HCT116 (cell line): ENCODE measurements at regions not wholly inside any gene's neighbourhood (a gene's known extent, or its start where the extent isn't known, plus 50 kb on each side); places are given as distances from the start of the nearest gene placed in this dataset.

ENCODE experiments used
- ATAC-seq: fragments of 200-7000 bp; cut with Tn5 transposase; 2 replicates; pipeline ENCODE4 v1.9.1; 2020; ENCODE audit warnings: mild to moderate bottlenecking, moderate library complexity
- BruUV-seq: library from RNA; stranded (reverse); fragments of 400-500 nt; replicated peaks from 2 replicates; lab custom pipeline; 2021; lab: Mats Ljungman, UMichigan
- CTCF ChIA-PET: fragments of 300-600 bp; sonication (Branson Sonifier 250); formaldehyde crosslinking; loops from one replicate; lab custom pipeline; 2021; ENCODE audit warnings: antibody characterized with exemption; lab: Charles Lee
- POLR2A ChIA-PET: fragments of 300-600, 350-600 bp; sonication (Branson Sonifier 250); formaldehyde crosslinking; loops from one replicate; lab custom pipeline; 2021; ENCODE audit warnings: antibody characterized with exemption; lab: Charles Lee
- RAD21 ChIA-PET, 2 experiments: fragments of 300-600 bp; sonication (Branson Sonifier 250); formaldehyde crosslinking; loops; one replicate each; lab custom pipeline; 2023; ENCODE audit warnings: low total read pairs in 2 of 2; ENCODE audit not compliant: uncharacterized antibody in 2 of 2, unreplicated experiment in 2 of 2, low non-redundant PET in 1 of 2; lab: Charles Lee
- DNase-seq: peaks from one replicate; pipeline ENCODE4 v3.0.0-alpha.2; 2010; ENCODE audit warnings: low read depth, low spot score
- H2AFZ ChIP-seq: fragments of 200-600 bp; shearing (Covaris generic), sonication (generic); 2 replicates; pipeline ENCODE4 v1.6.1; 2017; ENCODE audit warnings: low read depth, mixed run types, mixed read lengths, antibody characterized with exemption, low read length; ENCODE audit not compliant: poor library complexity, severe bottlenecking
- H3K27ac ChIP-seq: 2 replicates; pipeline ENCODE4 v1.5.1; 2012; ENCODE audit warnings: low read depth, low read length
- H3K27me3 ChIP-seq: fragments of 200-600 bp; sonication (generic); 2 replicates; pipeline ENCODE4 v1.6.1; 2016; ENCODE audit warnings: mixed run types, low read length, mixed read lengths; ENCODE audit not compliant: insufficient read depth
- H3K36me3 ChIP-seq, 2 experiments: fragments of 200-500 bp in 1 of 2; fragments of 200-600 bp in 1 of 2; sonication (Bioruptor generic) in 1 of 2; sonication (generic) in 1 of 2; 2 replicates each; pipeline versions ENCODE4 v1.5.1 to v1.6.1; 2014 to 2016; ENCODE audit warnings: low read length in 2 of 2, inconsistent platforms in 1 of 2, mixed read lengths in 1 of 2, mixed run types in 1 of 2; ENCODE audit not compliant: insufficient read depth in 2 of 2, control insufficient read depth in 1 of 2
- H3K4me1 ChIP-seq, 2 experiments: fragments of 200-600 bp in 1 of 2; sonication (generic) in 1 of 2; 2 replicates each; pipeline versions ENCODE4 v1.5.1 to v1.6.1; 2012 to 2017; ENCODE audit warnings: low read length in 2 of 2, inconsistent platforms in 1 of 2, mild to moderate bottlenecking in 1 of 2, mixed read lengths in 1 of 2, mixed run types in 1 of 2, moderate library complexity in 1 of 2; ENCODE audit not compliant: insufficient read depth in 2 of 2, control insufficient read depth in 1 of 2
- H3K4me2 ChIP-seq: fragments of 200-600 bp; sonication (generic); 2 replicates; pipeline ENCODE4 v1.6.1; 2017; ENCODE audit warnings: mixed run types, low read length, mixed read lengths
- H3K4me3 ChIP-seq, 2 experiments: fragments of 200-600 bp in 1 of 2; sonication (generic) in 1 of 2; replicated peaks in 1 of 2; 2 replicates each; pipeline ENCODE4 v1.5.1; 2011 to 2016; ENCODE audit warnings: low read length in 2 of 2, control low read depth in 1 of 2, low read depth in 1 of 2, mild to moderate bottlenecking in 1 of 2, mixed read lengths in 1 of 2, mixed run types in 1 of 2
- H3K79me2 ChIP-seq: fragments of 200-600 bp; sonication (generic); 2 replicates; pipeline ENCODE4 v1.6.1; 2017; ENCODE audit warnings: mild to moderate bottlenecking, mixed run types, low read length, moderate library complexity, mixed read lengths; ENCODE audit not compliant: insufficient read depth
- H3K9ac ChIP-seq: fragments of 200-600 bp; sonication (generic); 2 replicates; pipeline ENCODE4 v1.6.1; 2016; ENCODE audit warnings: low read length, mixed read lengths
- H3K9me2 ChIP-seq: fragments of 200-600 bp; sonication (generic), shearing (Covaris generic); 2 replicates; pipeline ENCODE4 v1.6.1; 2017; ENCODE audit warnings: mixed run types, mild to moderate bottlenecking, moderate library complexity; ENCODE audit not compliant: insufficient read depth
- H3K9me3 ChIP-seq, 2 experiments: fragments of 200-500 bp in 1 of 2; fragments of 200-600 bp in 1 of 2; sonication (Bioruptor generic) in 1 of 2; sonication (generic) in 1 of 2; 2 replicates each; pipeline ENCODE4 v1.6.1; 2014 to 2017; ENCODE audit warnings: low read length in 2 of 2, mixed read lengths in 2 of 2, inconsistent platforms in 1 of 2, low read depth in 1 of 2, mild to moderate bottlenecking in 1 of 2, mixed run types in 1 of 2, moderate library complexity in 1 of 2; ENCODE audit not compliant: control insufficient read depth in 1 of 2, insufficient read depth in 1 of 2
- H4K20me1 ChIP-seq: fragments of 200-600 bp; sonication (generic), shearing (Covaris generic); 2 replicates; pipeline ENCODE4 v1.6.1; 2017; ENCODE audit warnings: mixed run types, mild to moderate bottlenecking, moderate library complexity; ENCODE audit not compliant: insufficient read depth
- CBX3 ChIP-seq: IDR thresholded peaks from 2 replicates; pipeline ENCODE4 v1.6.1; 2012; ENCODE audit warnings: low read depth
- CEBPB ChIP-seq: IDR thresholded peaks from 2 replicates; pipeline ENCODE4 v1.6.1; 2012; ENCODE audit warnings: low read depth
- ELF1 ChIP-seq: IDR thresholded peaks from 2 replicates; pipeline ENCODE4 v1.6.1; 2012; ENCODE audit warnings: low read depth, borderline replicate concordance
- EZH2 ChIP-seq: fragments of 200-600 bp; sonication (generic); IDR thresholded peaks from 2 replicates; pipeline ENCODE4 v1.6.1; 2017; ENCODE audit warnings: antibody characterized with exemption, mixed run types
- FOSL1 ChIP-seq: IDR thresholded peaks from 2 replicates; pipeline ENCODE4 v1.6.1; 2012; ENCODE audit warnings: low read depth
- JUND ChIP-seq: IDR thresholded peaks from 2 replicates; pipeline ENCODE4 v1.6.1; 2012
- POLR2AphosphoS5 ChIP-seq: IDR thresholded peaks from 2 replicates; pipeline ENCODE4 v1.6.1; 2011; ENCODE audit warnings: mild to moderate bottlenecking, low read depth, low read length, moderate library complexity
- RAD21 ChIP-seq: IDR thresholded peaks from 2 replicates; pipeline ENCODE4 v1.6.1; 2012; ENCODE audit warnings: low read depth, mild to moderate bottlenecking
- SP1 ChIP-seq: IDR thresholded peaks from 2 replicates; pipeline ENCODE4 v1.6.1; 2012; ENCODE audit warnings: low read depth
- SRF ChIP-seq: IDR thresholded peaks from 2 replicates; pipeline ENCODE4 v1.6.1; 2012; ENCODE audit warnings: low read depth
- TCF7L2 ChIP-seq: IDR thresholded peaks from 2 replicates; pipeline ENCODE4 v1.7.0; 2011; ENCODE audit warnings: borderline replicate concordance, inconsistent platforms; ENCODE audit not compliant: insufficient read depth, insufficient read length; ENCODE audit errors: extremely low read depth
- YY1 ChIP-seq: IDR thresholded peaks from 2 replicates; pipeline ENCODE4 v1.6.1; 2011; ENCODE audit warnings: low read length, low read depth, moderate library complexity, mild to moderate bottlenecking; ENCODE audit not compliant: insufficient replicate concordance; ENCODE audit errors: extremely low read depth
- ZFX ChIP-seq: fragments of 450-650 bp; IDR thresholded peaks from 2 replicates; pipeline ENCODE4 v1.6.1; 2017
- ZNF274 ChIP-seq: fragments of 200-500 bp; sonication (Bioruptor generic); IDR thresholded peaks from 2 replicates; pipeline ENCODE4 v1.6.1; 2014; ENCODE audit warnings: mild to moderate bottlenecking, low read depth, low read length, inconsistent platforms
- intact Hi-C: fragments of 100-400 bp; cut with micrococcal nuclease; formaldehyde crosslinking; loops from 2 replicates; pipeline ENCODE4 v1.10.0; 2022
- TF ChIP-seq, protein P1 (sequence below), 3 experiments: fragments of 200-600 bp in 1 of 3; sonication (generic) in 1 of 3; IDR thresholded peaks in 2 of 3; conservative IDR thresholded peaks in 1 of 3; 2 replicates each; pipeline ENCODE4 v1.5.1; 2012 to 2017; ENCODE audit warnings: low read depth in 2 of 3, low read length in 2 of 3, antibody characterized with exemption in 1 of 3, borderline replicate concordance in 1 of 3, control low read depth in 1 of 3, mild to moderate bottlenecking in 1 of 3, mixed read lengths in 1 of 3, mixed run types in 1 of 3, moderate library complexity in 1 of 3; ENCODE audit not compliant: insufficient read depth in 1 of 3
- TF ChIP-seq, protein P2 (sequence below): IDR thresholded peaks from 2 replicates; pipeline ENCODE4 v1.6.1; 2012; ENCODE audit warnings: low read depth
- TF ChIP-seq, protein P3 (sequence below): IDR thresholded peaks from 2 replicates; pipeline ENCODE4 v1.6.1; 2011; ENCODE audit warnings: mild to moderate bottlenecking, low read length, moderate library complexity; ENCODE audit not compliant: insufficient replicate concordance; ENCODE audit errors: extremely low read depth

DNA sequence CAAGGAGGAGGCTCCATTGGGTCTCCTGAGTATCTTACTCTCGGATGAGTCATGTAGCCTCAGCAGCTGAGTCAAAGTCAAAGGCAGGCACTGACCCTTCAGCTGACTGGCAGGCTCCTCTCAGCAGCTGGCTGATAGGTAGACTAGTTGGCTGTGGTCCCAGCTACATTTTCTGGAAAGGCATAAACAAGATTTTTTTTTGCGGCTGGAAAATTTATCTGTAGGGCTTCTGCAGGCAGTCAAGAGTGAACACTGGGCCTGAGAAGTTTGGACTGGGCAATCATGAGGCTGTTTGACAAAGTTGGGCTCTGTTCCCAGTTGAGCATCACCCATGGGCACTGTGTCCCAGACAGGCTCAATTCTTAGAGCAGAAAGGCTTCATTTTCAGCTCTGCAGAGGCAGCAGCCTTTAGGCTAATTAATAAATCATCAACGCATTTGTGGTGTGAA, 796.2 kb downstream of the CCSER2 start (continued):
- TF ChIP-seq, protein P1, sequence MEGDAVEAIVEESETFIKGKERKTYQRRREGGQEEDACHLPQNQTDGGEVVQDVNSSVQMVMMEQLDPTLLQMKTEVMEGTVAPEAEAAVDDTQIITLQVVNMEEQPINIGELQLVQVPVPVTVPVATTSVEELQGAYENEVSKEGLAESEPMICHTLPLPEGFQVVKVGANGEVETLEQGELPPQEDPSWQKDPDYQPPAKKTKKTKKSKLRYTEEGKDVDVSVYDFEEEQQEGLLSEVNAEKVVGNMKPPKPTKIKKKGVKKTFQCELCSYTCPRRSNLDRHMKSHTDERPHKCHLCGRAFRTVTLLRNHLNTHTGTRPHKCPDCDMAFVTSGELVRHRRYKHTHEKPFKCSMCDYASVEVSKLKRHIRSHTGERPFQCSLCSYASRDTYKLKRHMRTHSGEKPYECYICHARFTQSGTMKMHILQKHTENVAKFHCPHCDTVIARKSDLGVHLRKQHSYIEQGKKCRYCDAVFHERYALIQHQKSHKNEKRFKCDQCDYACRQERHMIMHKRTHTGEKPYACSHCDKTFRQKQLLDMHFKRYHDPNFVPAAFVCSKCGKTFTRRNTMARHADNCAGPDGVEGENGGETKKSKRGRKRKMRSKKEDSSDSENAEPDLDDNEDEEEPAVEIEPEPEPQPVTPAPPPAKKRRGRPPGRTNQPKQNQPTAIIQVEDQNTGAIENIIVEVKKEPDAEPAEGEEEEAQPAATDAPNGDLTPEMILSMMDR (IDR thresholded peaks at IDR 0.05 in 2 of 3, conservative IDR thresholded peaks at IDR 0.05 in 1 of 3; ENCODE audit: borderline replicate concordance in 1 of 3, insufficient read depth in 1 of 3, low read depth in 2 of 3, low read length in 2 of 3), result no peak
- TF ChIP-seq TCF7L2 (no peak), ZFX (no peak), CEBPB (no peak), ELF1 (no peak), ZNF274 (no peak), SP1 (no peak), FOSL1 (no peak)
- TF ChIP-seq, all 23 proteins: peak for 0

DNA sequence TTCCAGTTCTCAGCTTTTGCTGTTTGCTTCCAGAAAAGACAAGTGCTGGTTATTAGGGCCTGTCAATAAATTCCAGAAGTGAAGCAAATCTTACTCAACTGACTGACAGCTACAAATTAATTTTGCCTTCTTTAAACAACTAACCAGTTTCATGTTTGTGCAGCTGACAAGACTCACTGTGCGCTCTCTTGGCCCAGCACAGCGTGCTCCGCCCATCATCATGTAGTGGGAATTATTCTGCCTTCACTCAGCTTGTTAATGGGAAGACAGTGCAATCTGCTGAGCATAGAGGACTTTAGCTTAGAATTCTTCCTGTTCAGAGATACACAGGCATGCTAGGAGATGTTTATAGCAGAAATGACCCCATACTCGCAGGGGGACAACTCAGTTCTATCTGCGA, 808.9 kb downstream of the CCSER2 start:
- Histone ChIP-seq H3K4me1 (no peaks in the 10 kb centered on the region), H3K27ac (no peak overlapping the region), H3K4me3 (no peak overlapping the region), H3K9me3 (no peaks in the 10 kb centered on the region), H3K36me3 (no peaks in the 10 kb centered on the region), H4K20me1 (no peaks in the 10 kb centered on the region), H3K27me3 (peaks cover 9% of the 10 kb centered on the region; the same call in 1 of the 2 replicates), H3K79me2 (no peaks in the 10 kb centered on the region), H3K9me2 (no peaks in the 10 kb centered on the region), H3K4me2 (no peak overlapping the region)
- no peak for ATAC-seq
- DNase-seq, result no peak
- BruUV-seq, result no TSS peak
- ChIA-PET POLR2A (no interaction called here), RAD21 (no interaction called here), CTCF (no interaction called here)
- intact Hi-C loops, result no loop called here
- no peak for TF ChIP-seq CBX3
- no peak for TF ChIP-seq FOSL1
- no peak for TF ChIP-seq POLR2AphosphoS5
- TF ChIP-seq EZH2, result no peak
- TF ChIP-seq, protein P2, sequence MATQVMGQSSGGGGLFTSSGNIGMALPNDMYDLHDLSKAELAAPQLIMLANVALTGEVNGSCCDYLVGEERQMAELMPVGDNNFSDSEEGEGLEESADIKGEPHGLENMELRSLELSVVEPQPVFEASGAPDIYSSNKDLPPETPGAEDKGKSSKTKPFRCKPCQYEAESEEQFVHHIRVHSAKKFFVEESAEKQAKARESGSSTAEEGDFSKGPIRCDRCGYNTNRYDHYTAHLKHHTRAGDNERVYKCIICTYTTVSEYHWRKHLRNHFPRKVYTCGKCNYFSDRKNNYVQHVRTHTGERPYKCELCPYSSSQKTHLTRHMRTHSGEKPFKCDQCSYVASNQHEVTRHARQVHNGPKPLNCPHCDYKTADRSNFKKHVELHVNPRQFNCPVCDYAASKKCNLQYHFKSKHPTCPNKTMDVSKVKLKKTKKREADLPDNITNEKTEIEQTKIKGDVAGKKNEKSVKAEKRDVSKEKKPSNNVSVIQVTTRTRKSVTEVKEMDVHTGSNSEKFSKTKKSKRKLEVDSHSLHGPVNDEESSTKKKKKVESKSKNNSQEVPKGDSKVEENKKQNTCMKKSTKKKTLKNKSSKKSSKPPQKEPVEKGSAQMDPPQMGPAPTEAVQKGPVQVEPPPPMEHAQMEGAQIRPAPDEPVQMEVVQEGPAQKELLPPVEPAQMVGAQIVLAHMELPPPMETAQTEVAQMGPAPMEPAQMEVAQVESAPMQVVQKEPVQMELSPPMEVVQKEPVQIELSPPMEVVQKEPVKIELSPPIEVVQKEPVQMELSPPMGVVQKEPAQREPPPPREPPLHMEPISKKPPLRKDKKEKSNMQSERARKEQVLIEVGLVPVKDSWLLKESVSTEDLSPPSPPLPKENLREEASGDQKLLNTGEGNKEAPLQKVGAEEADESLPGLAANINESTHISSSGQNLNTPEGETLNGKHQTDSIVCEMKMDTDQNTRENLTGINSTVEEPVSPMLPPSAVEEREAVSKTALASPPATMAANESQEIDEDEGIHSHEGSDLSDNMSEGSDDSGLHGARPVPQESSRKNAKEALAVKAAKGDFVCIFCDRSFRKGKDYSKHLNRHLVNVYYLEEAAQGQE, result no peak
- no peak for TF ChIP-seq JUND
- TF ChIP-seq CEBPB, result no peak
- no peak for TF ChIP-seq SRF
- TF ChIP-seq, protein P3, sequence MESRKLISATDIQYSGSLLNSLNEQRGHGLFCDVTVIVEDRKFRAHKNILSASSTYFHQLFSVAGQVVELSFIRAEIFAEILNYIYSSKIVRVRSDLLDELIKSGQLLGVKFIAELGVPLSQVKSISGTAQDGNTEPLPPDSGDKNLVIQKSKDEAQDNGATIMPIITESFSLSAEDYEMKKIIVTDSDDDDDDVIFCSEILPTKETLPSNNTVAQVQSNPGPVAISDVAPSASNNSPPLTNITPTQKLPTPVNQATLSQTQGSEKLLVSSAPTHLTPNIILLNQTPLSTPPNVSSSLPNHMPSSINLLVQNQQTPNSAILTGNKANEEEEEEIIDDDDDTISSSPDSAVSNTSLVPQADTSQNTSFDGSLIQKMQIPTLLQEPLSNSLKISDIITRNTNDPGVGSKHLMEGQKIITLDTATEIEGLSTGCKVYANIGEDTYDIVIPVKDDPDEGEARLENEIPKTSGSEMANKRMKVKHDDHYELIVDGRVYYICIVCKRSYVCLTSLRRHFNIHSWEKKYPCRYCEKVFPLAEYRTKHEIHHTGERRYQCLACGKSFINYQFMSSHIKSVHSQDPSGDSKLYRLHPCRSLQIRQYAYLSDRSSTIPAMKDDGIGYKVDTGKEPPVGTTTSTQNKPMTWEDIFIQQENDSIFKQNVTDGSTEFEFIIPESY, result no peak
- TF ChIP-seq YY1, result no peak
- no peak for TF ChIP-seq SP1
- TF ChIP-seq TCF7L2, result no peak
- no peak for TF ChIP-seq RAD21
- TF ChIP-seq, all 23 proteins: peak for 0
- Histone ChIP-seq H3K9ac (no peak overlapping the region), H2AFZ (no peak overlapping the region)
